Endothelial cell (in vitro differentiated cells): ENCODE measurements at regions not wholly inside any gene's neighbourhood (a gene's known extent, or its start where the extent isn't known, plus 50 kb on each side); places are given as distances from the start of the nearest gene placed in this dataset.

ENCODE experiments used
- DNase-seq: peaks from one replicate; pipeline ENCODE4 v3.0.0; 2021; ENCODE audit warnings: low spot score
- H3K27ac Mint-ChIP-seq: one replicate; pipeline ENCODE4 v1.8.0; 2021; ENCODE audit warnings: mixed read lengths, inconsistent platforms; ENCODE audit not compliant: unreplicated experiment
- H3K27me3 Mint-ChIP-seq: one replicate; pipeline ENCODE4 v1.8.0; 2021; ENCODE audit warnings: mild to moderate bottlenecking, moderate library complexity, mixed read lengths, inconsistent platforms; ENCODE audit not compliant: unreplicated experiment
- H3K36me3 Mint-ChIP-seq: one replicate; pipeline ENCODE4 v1.8.0; 2021; ENCODE audit warnings: mild to moderate bottlenecking, low read depth, mixed read lengths, inconsistent platforms; ENCODE audit not compliant: unreplicated experiment
- H3K4me1 Mint-ChIP-seq: one replicate; pipeline ENCODE4 v1.8.0; 2021; ENCODE audit warnings: mild to moderate bottlenecking, mixed read lengths, inconsistent platforms; ENCODE audit not compliant: unreplicated experiment
- H3K4me3 Mint-ChIP-seq: one replicate; pipeline ENCODE4 v1.8.0; 2021; ENCODE audit warnings: mild to moderate bottlenecking, mixed read lengths, inconsistent platforms; ENCODE audit not compliant: unreplicated experiment
- H3K9me3 Mint-ChIP-seq: one replicate; pipeline ENCODE4 v1.8.0; 2021; ENCODE audit warnings: mixed read lengths, inconsistent platforms; ENCODE audit not compliant: unreplicated experiment
- TF ChIP-seq, protein P1 (sequence below): fragments of 200-600 bp; sonication (generic); IDR thresholded peaks from one replicate; pipeline ENCODE4 v1.5.0; 2021; ENCODE audit warnings: antibody characterized with exemption; ENCODE audit not compliant: unreplicated experiment

DNA sequence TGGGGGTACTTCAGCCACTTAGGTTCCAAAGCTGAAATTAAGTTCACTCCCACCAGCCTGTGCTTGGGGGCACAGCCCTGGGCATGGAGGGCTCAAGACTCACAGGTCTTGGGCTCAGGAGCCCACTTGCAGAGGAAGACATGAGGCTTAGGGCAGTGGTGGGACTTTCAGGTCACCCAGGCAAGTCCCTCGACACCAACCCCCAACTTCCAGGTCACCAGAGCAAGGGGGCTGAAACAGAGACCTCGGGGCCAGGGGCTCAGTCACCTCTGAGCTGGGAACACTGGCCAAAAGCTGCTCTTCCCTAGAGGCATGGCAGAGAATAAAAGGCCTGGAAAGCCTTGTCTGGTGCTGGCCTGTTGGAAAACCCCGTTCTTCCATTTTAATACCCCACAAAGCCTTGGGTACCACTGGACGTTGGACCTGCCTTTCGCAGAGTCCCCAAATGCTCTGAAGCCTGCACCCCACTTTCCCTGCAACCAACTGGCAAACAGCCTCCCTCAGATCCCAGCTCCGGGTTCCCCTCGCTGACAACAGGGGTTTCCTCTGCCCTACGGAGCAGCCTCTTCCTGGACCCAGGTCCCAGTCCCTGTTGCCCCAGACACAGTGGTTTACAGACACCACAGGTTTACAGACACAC is 160.9 kb upstream of the PMEPA1 start:
- DNase-seq: no peak
- TF ChIP-seq, protein P1, sequence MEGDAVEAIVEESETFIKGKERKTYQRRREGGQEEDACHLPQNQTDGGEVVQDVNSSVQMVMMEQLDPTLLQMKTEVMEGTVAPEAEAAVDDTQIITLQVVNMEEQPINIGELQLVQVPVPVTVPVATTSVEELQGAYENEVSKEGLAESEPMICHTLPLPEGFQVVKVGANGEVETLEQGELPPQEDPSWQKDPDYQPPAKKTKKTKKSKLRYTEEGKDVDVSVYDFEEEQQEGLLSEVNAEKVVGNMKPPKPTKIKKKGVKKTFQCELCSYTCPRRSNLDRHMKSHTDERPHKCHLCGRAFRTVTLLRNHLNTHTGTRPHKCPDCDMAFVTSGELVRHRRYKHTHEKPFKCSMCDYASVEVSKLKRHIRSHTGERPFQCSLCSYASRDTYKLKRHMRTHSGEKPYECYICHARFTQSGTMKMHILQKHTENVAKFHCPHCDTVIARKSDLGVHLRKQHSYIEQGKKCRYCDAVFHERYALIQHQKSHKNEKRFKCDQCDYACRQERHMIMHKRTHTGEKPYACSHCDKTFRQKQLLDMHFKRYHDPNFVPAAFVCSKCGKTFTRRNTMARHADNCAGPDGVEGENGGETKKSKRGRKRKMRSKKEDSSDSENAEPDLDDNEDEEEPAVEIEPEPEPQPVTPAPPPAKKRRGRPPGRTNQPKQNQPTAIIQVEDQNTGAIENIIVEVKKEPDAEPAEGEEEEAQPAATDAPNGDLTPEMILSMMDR: no peak
- Mint-ChIP-seq H3K9me3 (no peaks in the 10 kb centered on the region), H3K36me3 (no peaks in the 10 kb centered on the region), H3K27ac (no peak overlapping the region), H3K4me1 (peaks cover 9% of the 10 kb centered on the region), H3K4me3 (no peak overlapping the region), H3K27me3 (peaks cover 2% of the 10 kb centered on the region)

DNA sequence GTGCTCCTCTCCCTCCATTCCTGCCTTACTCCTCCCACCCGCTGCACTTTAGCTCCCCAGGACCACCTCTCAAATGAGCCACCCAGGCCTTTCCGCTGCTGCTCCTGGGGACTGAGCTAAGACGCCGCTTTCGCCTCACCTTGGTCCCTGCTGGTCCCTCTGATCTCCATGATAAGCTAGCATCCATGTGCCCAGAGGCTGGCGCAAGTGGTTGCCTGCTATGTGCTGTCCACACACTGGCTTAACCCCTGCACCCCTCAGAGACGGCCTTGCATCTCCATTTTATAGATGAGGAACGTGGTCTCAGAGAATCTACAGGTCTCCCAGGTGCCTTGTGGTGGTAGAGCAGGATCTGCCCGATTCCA is 160.1 kb upstream of the PMEPA1 start:
- no peak overlapping the region for H3K27ac Mint-ChIP-seq
- TF ChIP-seq, protein P1: no peak

DNA sequence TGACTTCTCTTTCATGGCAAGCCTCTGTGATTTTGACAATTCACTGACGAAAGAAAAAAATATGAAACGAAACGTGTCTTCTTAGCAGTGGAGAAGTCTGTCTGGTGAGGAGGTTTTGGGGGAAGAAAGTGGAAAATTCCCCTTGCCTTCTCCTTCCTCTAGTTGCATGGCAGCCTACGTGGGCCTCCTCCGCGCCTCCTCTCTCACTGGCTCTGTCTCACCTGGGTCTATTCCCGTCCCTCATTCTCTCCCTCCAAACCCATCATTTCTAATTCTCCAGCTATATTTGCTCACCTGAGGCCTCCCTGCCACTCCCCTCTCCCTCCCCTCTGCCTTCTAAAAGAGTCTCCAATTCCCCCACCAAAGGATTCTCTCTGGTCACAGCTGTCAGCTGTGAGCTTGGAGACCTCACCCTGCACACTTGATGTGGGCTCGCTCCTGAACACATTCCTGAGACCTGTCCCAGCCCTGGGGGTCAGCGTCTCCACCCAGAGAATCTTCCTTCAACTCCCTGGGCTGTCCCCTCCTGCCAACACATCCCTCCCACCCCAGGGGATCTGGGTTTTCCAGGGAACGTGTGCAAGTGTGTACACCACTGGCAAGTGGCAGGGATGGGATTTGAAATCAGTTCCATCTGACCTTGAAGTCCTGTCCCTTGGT is 159.6 kb upstream of the PMEPA1 start:
- Mint-ChIP-seq H3K27me3 (peaks cover 2% of the 10 kb centered on the region), H3K4me1 (peaks cover 18% of the 10 kb centered on the region), H3K4me3 (no peak overlapping the region), H3K9me3 (no peaks in the 10 kb centered on the region), H3K27ac (no peak overlapping the region), H3K36me3 (no peaks in the 10 kb centered on the region)
- DNase-seq: no peak
- TF ChIP-seq, protein P1: no peak

More for the DNA sequence above, 160.1 kb upstream of the PMEPA1 start:
- H3K9me3 Mint-ChIP-seq: no peaks in the 10 kb centered on the region
- no peak overlapping the region for H3K4me3 Mint-ChIP-seq
- H3K36me3 Mint-ChIP-seq: no peaks in the 10 kb centered on the region
- H3K4me1 Mint-ChIP-seq: peaks cover 17% of the 10 kb centered on the region
- no peak for DNase-seq
- H3K27me3 Mint-ChIP-seq: peaks cover 2% of the 10 kb centered on the region

DNA sequence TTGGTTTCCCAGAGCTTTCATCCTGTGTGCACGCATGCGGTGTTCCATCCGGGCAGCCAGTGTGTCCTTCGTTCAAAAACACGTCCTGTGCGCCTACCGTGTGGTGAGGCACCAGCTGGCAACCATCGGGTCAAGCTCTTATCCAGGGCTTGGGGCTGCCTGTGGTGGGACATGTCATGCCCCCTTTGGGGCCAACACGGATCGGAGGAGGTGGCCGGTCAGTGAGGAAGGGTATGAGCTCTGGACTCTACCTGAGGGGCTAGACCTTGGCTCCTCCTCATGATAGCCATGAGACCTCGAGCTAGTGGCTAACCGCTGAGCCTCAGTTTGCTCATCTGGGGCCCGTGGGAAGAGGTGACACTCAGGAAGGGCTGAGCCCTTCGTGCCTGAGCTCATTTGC is 158.5 kb upstream of the PMEPA1 start:
- H3K27ac Mint-ChIP-seq: no peak overlapping the region
- H3K9me3 Mint-ChIP-seq: no peaks in the 10 kb centered on the region
- H3K27me3 Mint-ChIP-seq: peaks cover 2% of the 10 kb centered on the region
- H3K4me3 Mint-ChIP-seq: no peak overlapping the region
- peaks cover 18% of the 10 kb centered on the region for H3K4me1 Mint-ChIP-seq
- no peaks in the 10 kb centered on the region for H3K36me3 Mint-ChIP-seq
- no peak for DNase-seq
- TF ChIP-seq, protein P1: no peak

DNA sequence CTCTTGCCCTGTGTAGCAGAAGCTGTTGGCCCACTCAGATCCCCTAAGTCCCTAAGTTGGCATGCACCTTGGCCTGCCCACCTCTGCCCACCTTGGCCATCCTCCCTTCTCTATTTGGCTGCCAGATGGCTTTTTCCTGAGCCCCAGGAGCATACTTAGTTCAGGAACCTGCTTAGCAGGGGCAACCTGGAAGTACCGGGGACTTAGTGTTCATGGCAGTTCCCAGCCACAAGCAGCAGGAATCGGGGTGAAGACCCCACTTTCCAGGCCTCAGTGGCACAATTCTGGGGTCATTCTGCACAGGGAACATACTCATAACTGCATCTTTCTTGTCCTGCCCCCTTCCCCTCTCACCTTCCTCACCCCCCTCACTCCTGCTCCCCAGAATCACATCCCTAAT is 158.0 kb upstream of the PMEPA1 start:
- Mint-ChIP-seq H3K9me3 (no peaks in the 10 kb centered on the region), H3K4me3 (no peak overlapping the region), H3K4me1 (peaks cover 18% of the 10 kb centered on the region), H3K36me3 (no peaks in the 10 kb centered on the region), H3K27me3 (peaks cover 2% of the 10 kb centered on the region), H3K27ac (no peak overlapping the region)
- DNase-seq: no peak
- TF ChIP-seq, protein P1: no peak
